GM18526 (cell line): ENCODE measurements at regions not wholly inside any gene's neighbourhood (a gene's known extent, or its start where the extent isn't known, plus 50 kb on each side); places are given as distances from the start of the nearest gene placed in this dataset.

Experiments used
- POLR2A ChIP-seq: IDR thresholded peaks from 3 replicates; pipeline ENCODE4 v1.6.1; 2011; ENCODE audit not compliant: insufficient read length; ENCODE audit errors: extremely low read depth

DNA sequence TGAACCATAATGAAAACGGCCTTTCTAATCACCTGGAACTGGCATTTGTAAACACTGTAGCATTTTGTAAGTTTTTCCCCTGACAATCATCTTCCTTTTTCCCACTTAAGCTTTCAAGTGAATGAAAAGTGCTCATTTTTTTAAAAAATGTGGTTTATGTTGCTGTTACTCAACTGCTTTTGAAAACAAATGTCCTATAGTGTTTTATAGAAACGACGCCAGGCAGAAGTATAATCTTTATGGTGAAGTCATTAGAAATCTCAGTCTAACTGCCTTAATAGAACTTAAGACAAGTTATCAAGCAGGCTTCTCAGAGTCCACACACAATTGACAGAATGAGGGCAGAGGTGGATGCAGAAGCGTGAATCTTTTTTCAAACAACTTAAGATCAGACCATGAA, 442.3 kb downstream of the KLF12 start:
- no peak for TF ChIP-seq POLR2A

DNA sequence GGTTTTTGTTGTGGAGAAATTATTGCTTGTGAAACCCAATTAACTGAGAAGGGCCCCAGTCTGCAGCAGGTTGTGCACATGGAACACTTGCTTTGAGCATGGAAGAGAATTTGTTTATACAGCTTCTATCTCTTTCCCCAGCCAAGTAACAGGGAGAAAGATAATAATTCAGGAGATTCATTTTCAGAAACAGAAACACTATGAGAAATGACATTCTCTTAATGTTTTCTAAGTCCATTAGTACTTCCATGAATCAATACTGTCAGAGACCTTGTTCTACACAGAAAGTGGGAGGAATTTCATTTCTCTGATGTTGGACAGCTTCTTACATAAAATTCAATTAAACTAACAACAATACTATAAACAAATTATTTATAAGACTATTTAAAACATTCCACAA, 446.3 kb downstream of the KLF12 start:
- TF ChIP-seq POLR2A: no peak

DNA sequence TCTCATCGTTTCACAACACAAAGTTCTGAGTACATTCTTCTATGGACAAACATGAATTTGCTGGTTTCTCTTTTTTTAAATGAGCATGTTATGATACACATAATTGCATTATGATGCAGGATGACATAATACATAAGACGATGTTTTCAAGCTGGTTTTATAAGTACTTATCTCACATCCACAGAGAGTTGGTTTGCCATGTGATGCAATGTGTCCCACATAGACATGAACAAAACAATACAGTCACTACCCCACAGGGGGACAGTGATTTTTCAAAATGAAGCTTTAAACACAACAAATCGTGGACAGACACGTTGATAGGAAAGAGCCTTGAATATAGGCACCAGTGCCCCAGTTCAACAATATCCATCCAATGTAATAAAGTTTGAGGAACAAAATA, 447.1 kb downstream of the KLF12 start:
- TF ChIP-seq POLR2A: no peak

DNA sequence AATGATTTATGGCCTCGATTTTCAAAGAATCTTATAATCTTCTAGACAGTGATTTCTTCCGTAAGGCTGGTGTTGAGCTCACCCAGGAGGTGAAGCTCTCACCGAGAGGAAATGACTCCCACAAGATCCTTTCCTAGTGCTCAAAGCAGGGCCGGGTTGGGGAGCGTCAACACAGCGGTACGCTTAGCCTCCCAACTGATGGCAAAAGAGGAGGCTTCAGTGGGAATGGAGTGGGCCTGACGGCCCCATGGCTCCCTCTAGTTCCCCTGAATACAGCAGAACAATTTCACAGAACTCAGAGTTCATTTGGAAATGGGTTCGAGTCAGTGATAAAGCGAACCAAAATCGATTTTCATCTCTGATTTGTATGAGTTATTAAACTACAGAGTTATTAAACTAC, 449.5 kb downstream of the KLF12 start:
- TF ChIP-seq POLR2A: no peak

DNA sequence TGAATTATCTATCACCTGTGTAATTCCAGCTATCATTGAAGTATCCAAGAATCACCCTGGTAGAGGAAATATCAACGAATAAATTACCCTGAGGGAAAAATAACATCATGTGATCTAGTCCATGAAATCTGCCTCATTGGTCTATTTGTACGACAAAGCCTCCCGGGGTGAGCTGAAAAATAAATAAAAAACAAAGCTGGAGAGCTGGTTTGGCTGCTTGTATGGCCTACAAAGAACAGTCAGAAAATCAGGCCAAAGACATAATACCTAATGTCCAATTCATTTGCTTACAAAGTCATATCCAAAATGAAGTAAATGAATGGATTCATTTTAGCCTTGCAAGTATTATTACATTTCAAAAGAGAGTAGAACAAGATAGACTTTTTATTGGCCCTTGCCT, 449.9 kb downstream of the KLF12 start:
- no peak for TF ChIP-seq POLR2A

DNA sequence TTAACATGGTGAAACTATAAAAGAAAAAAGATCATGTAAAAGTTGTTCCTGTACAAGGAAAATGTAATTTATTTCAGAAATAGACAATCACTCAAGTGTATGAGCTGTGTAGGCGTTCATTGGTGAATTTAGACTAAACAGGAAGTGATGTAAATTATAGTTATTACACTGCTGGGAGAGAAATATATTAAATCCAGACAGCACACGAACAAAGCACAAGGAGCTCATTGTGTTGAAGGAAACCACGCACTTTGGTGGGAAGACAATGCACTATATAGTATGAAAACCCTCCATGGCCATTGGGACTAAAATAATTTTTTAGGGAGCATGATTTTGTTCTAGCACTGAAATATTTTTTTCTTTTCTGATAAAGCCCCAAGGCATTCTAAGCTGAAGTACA, 450.5 kb downstream of the KLF12 start:
- TF ChIP-seq POLR2A: no peak

DNA sequence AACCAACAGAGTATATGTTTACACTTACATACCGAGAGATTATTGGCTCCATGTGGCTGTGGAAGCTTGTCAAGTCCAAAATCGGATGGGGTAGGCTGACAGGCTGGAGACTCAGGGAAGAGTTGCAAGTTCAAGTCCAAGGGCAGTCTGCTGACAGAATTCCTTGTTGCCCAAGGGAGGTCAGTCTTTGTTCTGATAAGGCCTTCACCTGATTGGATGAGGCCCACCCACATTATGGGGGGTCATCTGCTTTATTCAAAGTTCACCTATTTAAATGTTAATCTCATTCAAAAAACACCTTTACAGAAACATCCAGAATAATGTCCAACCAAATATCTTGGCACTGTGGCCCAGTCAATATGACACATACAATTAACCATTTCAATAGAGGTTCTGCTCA, 452.4 kb downstream of the KLF12 start:
- no peak for TF ChIP-seq POLR2A

DNA sequence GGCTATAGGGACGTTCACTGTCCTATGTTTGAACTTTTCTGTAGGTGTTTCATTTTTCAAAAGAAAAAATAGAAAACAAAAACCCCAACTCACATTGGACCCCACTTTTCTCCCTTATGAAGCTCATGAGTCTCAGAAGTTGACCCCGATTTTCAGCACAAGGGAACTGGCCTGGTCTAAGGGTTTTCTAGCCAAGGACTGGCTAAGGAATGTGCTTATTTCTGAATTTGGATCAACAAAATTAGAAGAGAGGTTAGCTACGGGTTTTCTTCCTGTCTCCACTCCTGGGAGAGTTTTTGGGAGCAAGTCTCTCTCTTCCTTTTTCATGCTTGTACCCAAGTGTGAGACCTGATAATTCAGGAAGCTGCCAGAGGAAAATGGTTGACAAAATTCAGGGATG, 453.2 kb downstream of the KLF12 start:
- TF ChIP-seq POLR2A: no peak

DNA sequence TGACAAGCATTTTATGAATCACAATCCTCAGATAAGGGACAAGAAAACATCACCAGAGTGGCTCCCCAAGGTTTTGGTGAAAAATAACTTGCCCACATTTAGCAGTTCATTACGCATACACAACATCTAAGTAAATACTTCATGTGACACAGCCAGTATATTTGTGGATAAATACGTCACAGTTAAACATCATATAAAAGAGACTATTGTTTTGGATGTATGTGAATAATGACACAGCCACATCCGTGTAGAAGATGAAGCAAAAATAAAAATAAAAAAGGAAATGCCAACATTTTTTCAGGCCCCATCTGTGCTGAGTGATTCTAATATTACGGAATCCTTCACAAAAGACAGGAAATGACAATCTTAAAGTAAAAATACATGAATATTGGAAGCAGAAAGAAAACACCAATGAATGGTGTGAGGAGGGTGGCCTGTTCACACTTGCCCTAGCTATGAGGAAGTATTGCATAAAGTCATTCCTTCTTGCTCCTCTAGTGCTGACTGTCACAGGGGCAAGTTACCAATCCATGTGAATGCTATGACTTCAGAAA, 457.1 kb downstream of the KLF12 start:
- TF ChIP-seq POLR2A: no peak

DNA sequence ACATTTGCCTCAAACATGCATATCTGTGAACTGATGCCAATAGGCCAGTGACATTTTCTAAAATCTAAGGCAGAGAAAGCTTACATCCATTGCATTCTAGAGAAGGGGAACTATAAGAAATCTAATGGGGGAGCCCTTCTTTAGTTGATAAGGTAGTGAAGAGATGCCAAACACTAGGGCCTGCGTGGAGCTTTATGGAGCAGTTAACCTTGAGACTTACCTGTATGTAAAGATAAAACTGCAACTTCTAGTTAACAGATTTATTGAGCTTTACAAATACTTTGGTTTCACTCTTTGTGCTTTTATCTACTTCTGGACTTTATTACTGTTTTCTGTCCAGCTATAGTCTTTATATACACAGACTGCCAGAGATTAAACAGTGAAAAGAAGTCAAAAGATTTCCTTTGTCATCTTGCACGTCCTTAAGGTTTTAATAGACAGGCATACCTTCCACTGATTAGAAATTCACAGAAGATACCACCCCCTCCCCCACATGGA, 457.6 kb downstream of the KLF12 start:
- no peak for TF ChIP-seq POLR2A

DNA sequence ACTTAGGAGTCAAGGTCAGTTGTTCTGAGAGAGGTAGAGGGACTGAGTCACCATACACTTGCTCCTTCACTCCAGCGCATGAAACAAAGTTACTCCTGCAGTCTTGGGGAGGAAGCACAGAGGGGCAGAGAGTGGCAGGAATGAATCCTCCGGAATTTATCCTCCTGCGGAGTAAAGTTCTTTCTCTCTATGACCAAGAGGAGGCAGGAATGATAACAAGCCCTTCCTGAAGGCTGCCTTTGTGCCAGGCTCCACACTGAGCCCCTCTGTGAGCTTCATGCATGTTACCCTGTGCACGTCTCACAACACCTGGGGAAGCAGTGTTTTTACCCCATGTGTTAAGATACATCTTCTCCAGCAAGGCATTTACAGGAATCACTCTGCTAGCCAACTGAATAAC, 458.4 kb downstream of the KLF12 start:
- TF ChIP-seq POLR2A: no peak

DNA sequence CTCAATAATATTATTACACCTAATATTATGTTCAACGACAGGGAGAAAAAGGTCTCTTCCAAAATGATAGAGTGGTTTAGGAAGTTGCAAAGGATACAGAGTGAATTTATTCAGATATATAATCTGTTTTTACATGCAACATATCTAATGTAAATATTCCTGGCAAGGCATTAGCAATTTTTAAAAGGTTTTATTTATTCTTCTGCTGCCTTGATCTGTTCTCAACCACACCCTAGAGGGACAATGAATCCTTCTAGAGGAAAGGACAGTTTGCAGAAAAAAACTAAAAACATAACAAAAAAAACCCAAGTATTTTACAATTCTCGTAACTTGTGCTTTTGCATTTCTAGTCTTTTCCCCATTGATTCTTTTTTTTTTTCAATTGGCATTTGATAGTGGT, 459.6 kb downstream of the KLF12 start:
- TF ChIP-seq POLR2A: no peak

DNA sequence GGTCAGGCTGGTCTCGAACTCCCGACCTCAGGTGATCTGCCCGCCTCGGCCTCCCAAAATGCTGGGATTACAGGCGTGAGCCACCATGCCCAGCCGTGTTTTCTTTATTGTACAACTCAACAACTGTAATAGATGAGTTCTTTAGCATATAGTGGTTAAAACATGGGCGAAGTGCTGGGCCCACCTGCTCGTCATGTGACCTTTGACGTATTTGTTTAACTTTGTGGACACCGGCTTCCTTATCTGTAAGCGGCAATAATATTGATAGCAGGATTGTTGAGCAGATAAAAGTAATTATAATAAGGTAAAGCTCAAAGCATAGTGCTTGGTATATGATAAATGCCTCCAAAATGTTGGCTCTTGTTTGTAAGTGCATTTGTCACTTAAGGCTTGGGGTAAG, 460.3 kb downstream of the KLF12 start:
- no peak for TF ChIP-seq POLR2A

DNA sequence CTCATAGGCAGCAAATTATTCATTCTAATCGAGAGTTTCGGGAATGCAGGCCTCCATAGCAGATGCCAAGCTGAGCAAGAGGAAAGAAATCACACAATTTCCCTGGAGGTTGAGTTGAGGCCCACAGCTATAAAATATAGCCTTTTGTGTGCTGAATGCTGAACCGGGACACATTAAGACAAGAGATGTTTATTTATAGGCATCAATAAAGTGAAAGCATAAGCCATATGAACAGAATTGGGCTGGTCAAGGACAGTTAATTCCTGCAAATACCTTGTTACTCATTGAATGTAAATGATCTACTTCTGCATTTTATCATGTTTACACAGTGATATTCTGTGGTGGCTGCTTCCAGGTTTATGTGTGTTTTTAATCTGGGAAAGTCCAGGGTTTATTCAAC, 461.7 kb downstream of the KLF12 start:
- no peak for TF ChIP-seq POLR2A

DNA sequence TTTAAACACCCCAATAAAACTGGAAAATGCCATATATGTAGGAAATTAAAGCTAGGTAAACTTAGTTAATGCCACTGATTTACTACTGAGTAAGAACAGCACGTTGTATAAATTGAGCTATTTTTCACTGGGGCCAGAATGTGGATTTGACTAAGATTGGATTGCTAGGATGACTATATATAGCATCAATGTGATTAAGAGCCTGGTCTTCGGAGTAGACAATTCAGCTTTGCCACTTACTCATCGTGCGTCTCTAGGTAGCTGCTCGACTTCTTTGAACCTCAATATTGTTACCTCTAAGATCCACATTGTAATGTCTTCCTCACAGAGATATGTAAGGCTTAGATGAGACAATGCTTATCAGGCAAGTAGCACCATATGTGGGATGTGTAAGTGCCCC, 462.5 kb downstream of the KLF12 start:
- TF ChIP-seq POLR2A: no peak

DNA sequence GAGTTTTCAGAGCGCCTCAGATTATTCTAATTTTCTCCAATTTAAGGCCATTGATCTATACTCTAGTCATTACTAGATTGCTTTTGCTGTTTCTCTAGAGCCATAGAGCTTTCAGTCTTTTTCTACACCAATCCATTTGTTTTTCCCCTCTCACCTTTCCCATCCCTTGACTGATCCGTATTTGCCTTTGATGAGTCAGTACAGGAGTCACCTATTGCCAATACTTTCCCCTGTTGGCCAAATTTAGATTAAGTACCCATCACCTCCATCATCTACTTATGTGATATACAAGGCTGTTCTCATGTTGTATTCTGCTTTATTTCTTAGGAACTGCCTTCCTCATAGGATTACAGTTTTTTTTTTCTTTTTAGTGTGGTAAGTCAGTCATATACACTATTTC, 463.2 kb downstream of the KLF12 start:
- no peak for TF ChIP-seq POLR2A

DNA sequence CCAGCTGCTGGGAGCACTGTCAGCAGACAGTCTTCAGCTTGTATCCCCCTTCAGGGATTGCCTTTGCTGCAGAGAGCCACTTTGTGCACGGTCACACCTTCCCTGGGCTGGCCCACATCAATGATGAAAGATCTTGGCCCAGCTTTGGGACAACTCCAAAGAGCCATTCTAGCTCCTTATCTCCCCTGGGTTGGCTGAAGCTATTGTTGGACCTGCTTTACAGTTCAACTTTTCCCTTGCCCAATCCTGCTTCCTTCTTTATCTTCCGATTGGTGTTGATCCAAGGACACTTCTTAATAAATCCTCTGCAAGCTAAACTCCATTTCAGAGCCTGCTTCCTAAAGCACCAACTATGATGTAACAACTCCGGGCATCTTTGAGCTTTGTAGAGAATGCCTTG, 466.4 kb downstream of the KLF12 start:
- no peak for TF ChIP-seq POLR2A

DNA sequence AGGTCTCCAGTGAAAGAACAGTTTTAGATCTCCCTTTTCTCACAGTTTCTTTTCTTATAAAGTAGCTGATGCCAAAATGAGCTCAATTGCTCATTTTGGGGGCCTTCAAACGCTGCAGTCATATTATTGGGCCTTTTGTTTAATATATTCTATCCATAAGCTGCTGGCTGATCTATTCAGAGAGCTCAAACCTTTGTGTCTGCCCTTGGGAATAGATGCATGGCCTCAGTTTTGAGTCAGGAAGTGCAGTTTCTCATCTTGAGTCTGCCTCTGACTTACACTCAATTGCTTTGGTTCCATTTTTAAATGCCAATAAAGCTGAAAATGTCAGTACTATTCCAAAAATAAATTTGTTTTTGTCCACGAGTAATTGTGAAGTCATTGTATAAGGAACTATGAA, 468.9 kb downstream of the KLF12 start:
- no peak for TF ChIP-seq POLR2A

DNA sequence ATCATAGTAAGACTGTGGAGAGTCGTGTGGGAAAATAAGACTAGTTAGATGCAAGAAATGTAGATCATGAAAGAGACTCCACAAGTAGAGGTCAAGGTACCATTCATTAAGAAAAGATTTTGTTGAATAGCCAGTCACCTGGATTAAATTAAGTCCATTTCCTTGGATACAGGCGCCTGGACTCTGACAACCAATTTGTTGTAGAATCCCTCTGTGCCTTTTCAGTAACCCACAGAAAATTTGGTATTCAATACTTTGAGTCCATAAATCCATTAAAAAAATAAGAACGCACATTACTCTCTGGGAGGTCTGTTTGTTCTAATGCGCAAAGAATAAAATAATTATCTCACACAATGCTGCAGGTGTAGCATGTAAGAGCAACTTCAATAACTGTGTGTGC, 469.4 kb downstream of the KLF12 start:
- TF ChIP-seq POLR2A: no peak

DNA sequence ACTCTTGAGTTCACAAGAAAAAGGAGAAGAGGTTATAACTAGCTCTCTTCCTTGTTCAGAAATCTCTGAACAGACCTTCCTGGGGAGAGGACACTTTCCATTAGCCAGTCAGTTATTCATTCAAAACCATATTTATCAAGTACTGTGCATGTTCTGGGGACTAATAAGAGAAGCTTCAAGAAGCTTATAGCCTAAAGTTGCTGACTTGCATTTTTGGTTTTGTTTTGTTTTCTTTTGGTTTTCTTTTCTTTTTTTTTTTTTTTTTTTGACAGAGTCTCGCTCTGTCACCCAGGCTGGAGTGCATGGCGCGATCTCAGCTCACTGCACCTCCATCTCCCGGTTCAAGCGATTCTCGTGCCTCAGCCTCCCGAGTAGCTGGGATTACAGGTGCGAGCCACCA, 471.4 kb downstream of the KLF12 start:
- no peak for TF ChIP-seq POLR2A
